Esophagus muscularis mucosa (tissue), 3 donors: ENCODE measurements at regions not wholly inside any gene's neighbourhood (a gene's known extent, or its start where the extent isn't known, plus 50 kb on each side); places are given as distances from the start of the nearest gene placed in this dataset.

Source experiments
- CTCF ChIP-seq, 3 experiments: fragments of 200-600 bp in 2 of 3; fragments of 450-650 bp in 1 of 3; sonication (generic) in 2 of 3; IDR thresholded peaks; one replicate each; pipeline ENCODE4 v1.5.1; 2017 to 2019; ENCODE audit warnings: antibody characterized with exemption in 3 of 3, mild to moderate bottlenecking in 2 of 3, moderate library complexity in 1 of 3
- POLR2AphosphoS5 ChIP-seq, 2 donors: sonication (generic); formaldehyde crosslinking; IDR thresholded peaks; one replicate each; pipeline ENCODE4 v1.6.1; 2017; ENCODE audit warnings: antibody characterized with exemption in 2 of 2

- TF ChIP-seq CTCF (IDR thresholded peaks at IDR 0.05) (no peak), POLR2AphosphoS5 (IDR thresholded peaks at IDR 0.05) (no peak)
These were observed 106.7 kb downstream of the ZIC4 start for GRCh38 chr3:147299656-147300055.
